IgD-negative memory B cell (primary cell): ENCODE measurements at regions not wholly inside any gene's neighbourhood (a gene's known extent, or its start where the extent isn't known, plus 50 kb on each side); places are given as distances from the start of the nearest gene placed in this dataset.

Experiments
- H3K27ac Mint-ChIP-seq, 3 donors: one replicate each; pipeline ENCODE4 v1.8.0; 2020 to 2022; ENCODE audit warnings: mild to moderate bottlenecking in 3 of 3, mixed read lengths in 3 of 3, moderate library complexity in 1 of 3
- H3K27me3 Mint-ChIP-seq: one replicate; pipeline ENCODE4 v1.8.0; 2021; ENCODE audit warnings: mixed read lengths
- H3K36me3 Mint-ChIP-seq: one replicate; pipeline ENCODE4 v1.8.0; 2020; ENCODE audit warnings: mild to moderate bottlenecking, mixed read lengths
- H3K4me1 Mint-ChIP-seq, 3 donors: one replicate each; pipeline ENCODE4 v1.8.0; 2020 to 2022; ENCODE audit warnings: mixed read lengths in 3 of 3, mild to moderate bottlenecking in 1 of 3
- H3K4me3 Mint-ChIP-seq, 4 donors: one replicate each; pipeline ENCODE4 v1.8.0; 2020 to 2022; ENCODE audit warnings: mild to moderate bottlenecking in 4 of 4, mixed read lengths in 4 of 4, moderate library complexity in 3 of 4
- H3K9me3 Mint-ChIP-seq, 3 donors: one replicate each; pipeline ENCODE4 v1.8.0; 2020 to 2021; ENCODE audit warnings: mixed read lengths in 3 of 3, mild to moderate bottlenecking in 1 of 3

GRCh38 chr12:124621296-124621660 lies 53.9 kb upstream of the NCOR2 start:
- no peak overlapping the region for H3K4me3 Mint-ChIP-seq
- H3K9me3 Mint-ChIP-seq, result peaks cover 4 to 8% (median 5%) of the 10 kb centered on the region in 3 donors
- H3K36me3 Mint-ChIP-seq, result peaks cover 2% of the 10 kb centered on the region
- no peak overlapping the region for H3K27ac Mint-ChIP-seq
- peaks cover 4% of the 10 kb centered on the region for H3K27me3 Mint-ChIP-seq
- peaks cover 0 to 6% (median 0%) of the 10 kb centered on the region in 3 donors for H3K4me1 Mint-ChIP-seq

- Mint-ChIP-seq H3K27ac (no peak overlapping the region), H3K4me1 (peaks cover 0 to 6% (median 0%) of the 10 kb centered on the region in 3 donors), H3K9me3 (peaks cover 4 to 8% (median 5%) of the 10 kb centered on the region in 3 donors), H3K36me3 (peaks cover 2% of the 10 kb centered on the region), H3K4me3 (no peak overlapping the region), H3K27me3 (peaks cover 4% of the 10 kb centered on the region)
Observed at GRCh38 chr12:124620606-124621295, 53.3 kb upstream of the NCOR2 start.

DNA sequence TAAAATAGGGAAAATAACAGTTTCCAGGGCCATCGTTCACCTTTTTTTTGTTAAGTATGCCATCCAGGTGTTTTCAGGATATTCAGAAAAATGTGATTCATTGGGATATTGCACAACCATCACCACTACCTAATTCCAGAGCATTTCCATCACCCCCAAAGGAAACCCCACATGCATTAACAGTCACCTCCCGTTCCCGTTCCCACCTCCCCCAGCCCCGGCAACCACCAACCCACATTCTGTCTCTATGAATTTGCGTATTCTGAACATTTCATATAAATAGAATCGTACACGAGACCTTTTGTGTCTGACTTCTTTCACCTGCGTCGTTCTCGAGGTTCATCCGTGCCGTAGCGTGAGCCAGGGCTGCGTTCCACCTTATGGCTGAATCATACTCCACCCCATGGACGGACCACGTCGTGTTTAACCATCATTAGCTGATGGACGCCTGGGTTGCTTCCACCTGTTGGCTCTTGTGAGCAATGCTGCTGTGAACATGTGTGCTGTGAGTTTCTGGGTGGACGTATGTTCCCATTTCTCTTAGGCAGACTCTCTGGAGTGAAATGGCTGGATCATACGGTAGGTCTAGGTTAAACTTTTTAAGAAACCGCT lies 51.0 kb upstream of the NCOR2 start:
- Mint-ChIP-seq H3K27ac (no peak overlapping the region), H3K27me3 (peaks cover 4% of the 10 kb centered on the region), H3K4me3 (no peak overlapping the region), H3K36me3 (peaks cover 2% of the 10 kb centered on the region), H3K4me1 (peaks cover 0 to 6% (median 1%) of the 10 kb centered on the region in 3 donors), H3K9me3 (peaks cover 1 to 7% (median 5%) of the 10 kb centered on the region in 3 donors)

- Mint-ChIP-seq H3K4me1 (peaks cover 0 to 6% (median 1%) of the 10 kb centered on the region in 3 donors), H3K27ac (no peak overlapping the region), H3K36me3 (peaks cover 2% of the 10 kb centered on the region), H3K9me3 (peaks cover 1 to 11% (median 6%) of the 10 kb centered on the region in 3 donors), H3K4me3 (no peak overlapping the region), H3K27me3 (peaks cover 4% of the 10 kb centered on the region)
Observed at GRCh38 chr12:124617615-124618014, 50.2 kb upstream of the NCOR2 start.
